ENCODE measurements at regions not wholly inside any gene's neighbourhood (a gene's known extent, or its start where the extent isn't known, plus 50 kb on each side); places are given as distances from the start of the nearest gene placed in this dataset.

GRCh38 chr9:134487066-134487710 lies 154.4 kb upstream of the COL5A1 start:
- DNase-seq, result no peak

- no peak for DNase-seq
These were observed 153.0 kb upstream of the COL5A1 start for GRCh38 chr9:134488331-134489280.

GRCh38 chr9:134489621-134490408 lies 151.8 kb upstream of the COL5A1 start:
- no peak for DNase-seq

GRCh38 chr9:134490446-134490845 lies 151.2 kb upstream of the COL5A1 start:
- DNase-seq, result no peak

GRCh38 chr9:134491196-134491835 lies 150.3 kb upstream of the COL5A1 start:
- DNase-seq, result no peak

GRCh38 chr9:134491856-134492255 lies 149.7 kb upstream of the COL5A1 start:
- DNase-seq, result no peak

GRCh38 chr9:134492281-134492691 lies 149.3 kb upstream of the COL5A1 start:
- no peak for DNase-seq

- no peak for DNase-seq
These were observed 148.7 kb upstream of the COL5A1 start for GRCh38 chr9:134492721-134493460.

- no peak for DNase-seq
These were observed 147.9 kb upstream of the COL5A1 start for GRCh38 chr9:134493461-134494272.

- no peak for DNase-seq
These were observed 147.3 kb upstream of the COL5A1 start for GRCh38 chr9:134494273-134494815.

GRCh38 chr9:134494905-134495304 lies 146.7 kb upstream of the COL5A1 start:
- DNase-seq, result no peak

- no peak for DNase-seq
These were observed 145.7 kb upstream of the COL5A1 start for GRCh38 chr9:134495881-134496412.

GRCh38 chr9:134496413-134497282 lies 145.0 kb upstream of the COL5A1 start:
- DNase-seq, result no peak

- no peak for DNase-seq
These were observed 144.2 kb upstream of the COL5A1 start for GRCh38 chr9:134497283-134497860.

GRCh38 chr9:134498814-134499166 lies 142.8 kb upstream of the COL5A1 start:
- no peak for DNase-seq

- no peak for DNase-seq
These were observed 140.5 kb upstream of the COL5A1 start for GRCh38 chr9:134500931-134501760.

GRCh38 chr9:134501761-134502265 lies 139.8 kb upstream of the COL5A1 start:
- no peak for DNase-seq

- no peak for DNase-seq
These were observed 139.3 kb upstream of the COL5A1 start for GRCh38 chr9:134502266-134502791.
